Activated naive CD8-positive, alpha-beta T cell treated with anti-CD3 and anti-CD28 coated beads, Interleukin-2, amount 10 ng/mL, durations not matched to agents 7 days and 5 days (primary cell): ENCODE measurements at regions not wholly inside any gene's neighbourhood (a gene's known extent, or its start where the extent isn't known, plus 50 kb on each side); places are given as distances from the start of the nearest gene placed in this dataset.
A peak's percentile ranks its signal among the peaks of the same experiment; 100 is the strongest.

ENCODE experiments used
- ATAC-seq: fragments of 150-1000 bp; cut with Tn5 transposase; one replicate; pipeline ENCODE4 v1.10.0; 2021; ENCODE audit warnings: low read depth, moderate library complexity
- POLR2A ChIA-PET: fragments of 350-600 bp; sonication (Branson Sonifier 250); formaldehyde crosslinking; loops from one replicate; lab custom pipeline; 2021; ENCODE audit warnings: antibody characterized with exemption; lab: Charles Lee
- DNase-seq: peaks from one replicate; pipeline ENCODE4 v3.0.0; 2021
- H3K27ac Mint-ChIP-seq: one replicate; pipeline ENCODE4 v1.8.0; 2022; ENCODE audit warnings: mild to moderate bottlenecking, mixed read lengths
- H3K27me3 Mint-ChIP-seq: one replicate; pipeline ENCODE4 v1.8.0; 2022; ENCODE audit warnings: mild to moderate bottlenecking, moderate library complexity, mixed read lengths
- H3K36me3 Mint-ChIP-seq: one replicate; pipeline ENCODE4 v1.8.0; 2021; ENCODE audit warnings: mild to moderate bottlenecking, mixed read lengths
- H3K4me1 Mint-ChIP-seq: one replicate; pipeline ENCODE4 v1.8.0; 2021; ENCODE audit warnings: mixed read lengths
- H3K4me3 Mint-ChIP-seq: one replicate; pipeline ENCODE4 v1.8.0; 2022; ENCODE audit warnings: mild to moderate bottlenecking, moderate library complexity, mixed read lengths
- H3K9me3 Mint-ChIP-seq: one replicate; pipeline ENCODE4 v1.8.0; 2021; ENCODE audit warnings: mixed read lengths

DNA sequence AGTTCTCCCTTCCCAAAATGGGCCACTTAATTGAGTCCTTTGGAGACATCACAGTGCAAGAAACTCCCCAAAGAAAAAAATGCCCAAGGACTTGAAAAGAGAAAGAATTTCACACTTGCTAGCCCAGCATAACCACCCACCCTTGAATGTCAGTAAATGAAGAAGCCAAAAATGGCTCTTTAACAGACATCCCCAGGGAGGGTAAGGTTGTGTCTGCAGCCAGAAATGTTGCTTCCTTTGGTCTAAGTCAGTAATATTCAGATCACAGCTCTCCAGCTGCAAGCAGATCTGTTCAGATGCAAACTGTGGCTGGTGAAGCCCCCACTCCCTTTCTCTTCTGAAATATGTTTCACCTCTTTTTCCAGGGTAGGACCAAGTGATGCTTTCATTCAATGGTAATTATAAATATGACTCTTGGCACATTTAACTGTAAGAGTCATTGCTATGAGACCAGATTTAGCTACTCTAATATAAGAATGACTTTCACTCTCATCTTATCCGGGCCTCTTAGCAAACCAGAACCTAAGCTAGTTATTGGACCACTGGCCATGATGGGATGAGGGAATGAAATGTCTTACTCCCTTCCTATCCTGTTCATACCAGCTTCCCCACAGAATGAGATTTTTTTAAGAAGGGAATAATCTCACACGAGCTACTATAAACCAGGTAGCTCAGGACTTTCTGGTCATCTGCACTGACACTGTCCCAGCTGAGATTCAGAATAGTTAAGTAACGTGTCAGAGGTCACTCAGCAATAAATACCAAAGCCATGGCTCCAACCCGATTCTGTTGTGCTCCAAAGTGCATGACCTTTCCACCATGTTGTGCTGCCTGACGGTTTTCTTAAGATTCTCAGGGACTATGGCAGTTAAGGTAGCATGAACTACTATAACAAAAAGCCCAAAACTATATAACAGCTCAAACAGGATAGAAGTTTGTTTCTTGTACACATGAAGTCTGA lies 234.1 kb downstream of the FOXO1 start:
- ATAC-seq, result no peak

GRCh38 chr13:40433001-40433400 lies 233.4 kb downstream of the FOXO1 start:
- no peaks in the 10 kb centered on the region for H3K9me3 Mint-ChIP-seq
- ATAC-seq (no peak), DNase-seq (no peak)
- H3K27ac Mint-ChIP-seq, result no peak overlapping the region
- POLR2A ChIA-PET, result interaction anchor here (0.7 to 2.7 kb wide), 4 partner anchors 10 to 245 kb away, joined by 4 to 9 read pairs (median 5); no protein-coding TSS in a partner anchor
- H3K4me1 Mint-ChIP-seq, result peaks cover 38% of the 10 kb centered on the region
- no peaks in the 10 kb centered on the region for H3K27me3 Mint-ChIP-seq
- H3K4me3 Mint-ChIP-seq, result no peak overlapping the region
- peaks cover 3% of the 10 kb centered on the region for H3K36me3 Mint-ChIP-seq

More for the DNA sequence above, 234.1 kb downstream of the FOXO1 start:
- no peak for DNase-seq
- H3K27ac Mint-ChIP-seq, result no peak overlapping the region
- no peak overlapping the region for H3K4me3 Mint-ChIP-seq
- H3K36me3 Mint-ChIP-seq, result peaks cover 3% of the 10 kb centered on the region
- no peaks in the 10 kb centered on the region for H3K27me3 Mint-ChIP-seq
- peaks cover 35% of the 10 kb centered on the region for H3K4me1 Mint-ChIP-seq
- POLR2A ChIA-PET, result interaction anchor here (0.7 to 2.7 kb wide), 4 partner anchors 10 to 117 kb away, joined by 3 to 9 read pairs (median 4); no protein-coding TSS in a partner anchor
- no peaks in the 10 kb centered on the region for H3K9me3 Mint-ChIP-seq

DNA sequence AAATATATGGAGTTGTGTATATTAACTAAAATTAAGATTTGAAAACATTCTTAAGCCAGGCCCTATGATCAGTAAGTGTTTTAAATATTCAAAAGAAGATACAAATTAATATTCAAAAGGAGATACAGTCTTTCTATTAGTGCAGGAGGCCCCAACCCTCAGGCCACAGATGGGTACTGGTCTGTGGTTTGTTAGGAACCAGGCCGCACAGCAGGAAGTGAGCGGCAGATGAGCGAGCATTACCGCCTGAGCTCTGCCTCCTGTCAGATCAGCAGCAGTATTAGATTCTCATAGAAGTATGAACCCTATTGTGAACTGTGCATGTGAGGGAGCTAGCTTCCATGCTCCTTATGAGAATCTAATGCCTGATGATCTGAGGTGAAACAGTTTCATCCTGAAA lies 232.9 kb downstream of the FOXO1 start:
- POLR2A ChIA-PET, result interaction anchor here (0.7 to 2.7 kb wide), 5 partner anchors 11 to 246 kb away, joined by 3 to 9 read pairs (median 4); no protein-coding TSS in a partner anchor
- H3K4me3 Mint-ChIP-seq, result peak overlapping the region; percentile 63
- H3K9me3 Mint-ChIP-seq, result no peaks in the 10 kb centered on the region
- peaks cover 43% of the 10 kb centered on the region for H3K4me1 Mint-ChIP-seq
- H3K36me3 Mint-ChIP-seq, result peaks cover 3% of the 10 kb centered on the region
- no peaks in the 10 kb centered on the region for H3K27me3 Mint-ChIP-seq
- DNase-seq, result peak; percentile 62
- H3K27ac Mint-ChIP-seq, result peak overlapping the region; percentile 70
- ATAC-seq, result peak; percentile 77

DNA sequence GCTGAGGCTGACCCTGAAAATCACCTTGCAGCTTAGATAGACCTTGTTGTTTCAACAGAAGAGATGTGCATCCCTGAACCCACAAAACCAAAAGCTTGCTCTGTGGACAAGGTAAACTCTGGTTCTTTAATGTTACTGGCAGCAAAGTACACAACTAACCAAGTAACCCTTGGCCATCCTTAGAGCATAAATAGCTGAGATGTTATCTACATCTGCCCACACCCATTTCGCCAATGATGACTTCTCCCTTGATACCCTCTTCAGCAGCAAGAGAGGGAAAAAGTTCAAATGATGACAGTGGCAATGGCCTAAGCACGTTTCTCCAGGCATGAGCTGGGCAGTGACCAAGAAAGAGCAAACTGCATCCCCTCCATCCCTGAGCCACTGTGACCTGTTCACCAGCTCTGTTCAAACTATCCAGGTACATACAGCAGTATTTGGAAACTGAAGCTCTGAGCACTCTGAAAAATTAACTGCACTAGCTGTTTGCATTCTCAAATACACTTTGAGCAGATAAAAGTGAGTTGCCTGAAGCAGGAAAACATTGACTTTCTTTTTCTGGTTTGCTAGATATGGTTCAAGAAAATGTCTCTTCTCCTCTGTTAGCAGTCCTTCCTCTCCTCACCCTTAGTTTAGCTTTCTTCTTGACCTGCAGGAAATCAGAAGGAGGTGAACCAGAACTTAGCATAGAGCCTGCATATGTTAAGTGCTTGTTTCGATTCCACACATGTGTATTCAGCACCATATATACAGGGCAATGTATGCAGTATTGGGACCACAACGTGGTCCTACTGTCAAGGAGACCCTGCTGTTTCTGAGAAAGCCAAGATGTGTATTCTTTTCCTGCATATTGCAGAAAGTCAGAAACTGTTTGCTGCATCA lies 231.7 kb downstream of the FOXO1 start:
- POLR2A ChIA-PET, result interaction anchor here (1.0 to 2.7 kb wide), 4 partner anchors 17 to 247 kb away, joined by 3 to 9 read pairs (median 6); no protein-coding TSS in a partner anchor
- Mint-ChIP-seq H3K4me1 (peaks cover 51% of the 10 kb centered on the region), H3K27me3 (no peaks in the 10 kb centered on the region), H3K9me3 (no peaks in the 10 kb centered on the region), H3K4me3 (peak overlapping the region; percentile 9), H3K36me3 (peaks cover 3% of the 10 kb centered on the region), H3K27ac (peak overlapping the region; percentile 59)
- peak; percentile 29 for ATAC-seq
- no peak for DNase-seq

DNA sequence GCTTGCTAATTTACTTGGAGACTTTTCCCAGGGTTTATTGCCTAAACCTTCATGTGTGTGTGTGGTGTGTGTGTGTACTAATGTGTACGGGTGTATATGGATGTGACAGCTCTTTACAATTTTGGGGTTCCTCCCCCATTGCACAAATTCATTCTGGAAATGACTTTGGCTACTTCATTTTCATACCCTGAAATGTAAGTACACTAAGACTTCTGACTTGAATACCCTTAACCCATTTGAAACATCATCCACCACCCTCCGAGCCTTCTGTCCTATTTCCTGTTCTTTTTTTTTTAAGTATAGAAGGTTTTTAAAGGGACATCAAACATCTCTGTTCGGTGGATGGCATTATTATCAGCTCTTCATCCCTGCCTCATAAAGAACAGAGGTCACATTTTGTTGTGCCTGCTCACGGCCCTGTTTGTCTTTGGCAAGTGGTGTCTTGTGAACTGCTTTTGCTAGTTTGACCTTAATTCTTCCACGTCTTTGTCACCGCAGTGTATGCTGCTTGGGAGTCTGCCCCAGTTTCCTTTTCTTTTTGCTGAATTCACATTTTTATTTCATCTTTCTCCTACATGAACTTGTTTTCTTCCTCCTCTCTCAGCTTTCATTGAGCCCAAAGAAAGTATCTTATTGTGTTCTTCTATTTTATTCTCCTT lies 228.3 kb downstream of the FOXO1 start:
- DNase-seq, result no peak
- Mint-ChIP-seq H3K36me3 (peaks cover 2% of the 10 kb centered on the region), H3K27ac (peak overlapping the region; percentile 17), H3K4me3 (peak overlapping the region; percentile 48), H3K4me1 (peaks cover 39% of the 10 kb centered on the region), H3K27me3 (no peaks in the 10 kb centered on the region), H3K9me3 (no peaks in the 10 kb centered on the region)
- ATAC-seq, result no peak
- POLR2A ChIA-PET, result interaction anchor here (3.1 kb wide), 1 partner anchor 227 kb away, joined by 18 read pairs; no protein-coding TSS in a partner anchor

- ATAC-seq (peak; percentile 69), DNase-seq (no peak)
- Mint-ChIP-seq H3K9me3 (no peaks in the 10 kb centered on the region), H3K27me3 (no peaks in the 10 kb centered on the region), H3K4me3 (peak overlapping the region; percentile 72), H3K27ac (peak overlapping the region; percentile 59), H3K4me1 (peaks cover 31% of the 10 kb centered on the region), H3K36me3 (peaks cover 2% of the 10 kb centered on the region)
- POLR2A ChIA-PET, result interaction anchor here (0.6 to 3.1 kb wide), 4 partner anchors 12 to 226 kb away, joined by 3 to 18 read pairs (median 7); no protein-coding TSS in a partner anchor
These were observed 227.2 kb downstream of the FOXO1 start for GRCh38 chr13:40438999-40439797.

DNA sequence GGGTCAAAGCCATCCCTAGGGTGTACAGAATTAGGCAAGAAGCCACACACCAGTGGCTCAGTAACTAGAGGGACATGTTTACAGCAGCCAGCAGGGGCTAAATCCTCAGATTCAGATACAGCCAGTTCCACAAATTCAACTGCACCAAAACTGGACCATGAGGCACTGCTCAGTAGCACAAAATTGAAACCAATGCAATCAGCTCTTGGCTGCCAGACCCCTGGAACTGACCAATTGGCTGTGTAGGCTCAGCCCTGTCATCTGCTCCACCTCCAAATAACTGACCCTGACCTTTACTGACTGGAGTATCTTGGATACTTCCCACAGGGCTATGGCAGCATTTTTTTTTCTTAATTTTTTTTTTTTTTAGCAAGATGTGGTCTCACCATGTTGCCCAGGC lies 226.5 kb downstream of the FOXO1 start:
- Mint-ChIP-seq H3K4me3 (no peak overlapping the region), H3K27ac (peak overlapping the region; percentile 8), H3K27me3 (no peaks in the 10 kb centered on the region), H3K9me3 (no peaks in the 10 kb centered on the region), H3K36me3 (peaks cover 2% of the 10 kb centered on the region), H3K4me1 (peaks cover 23% of the 10 kb centered on the region)
- POLR2A ChIA-PET, result interaction anchor here (0.9 to 3.1 kb wide), 3 partner anchors 13 to 225 kb away, joined by 3 to 18 read pairs (median 11); no protein-coding TSS in a partner anchor
- DNase-seq (no peak), ATAC-seq (no peak)

GRCh38 chr13:40440990-40441820 lies 225.2 kb downstream of the FOXO1 start:
- ATAC-seq (no peak), DNase-seq (no peak)
- H3K9me3 Mint-ChIP-seq, result peaks cover under 1% of the 10 kb centered on the region
- peaks cover 2% of the 10 kb centered on the region for H3K36me3 Mint-ChIP-seq
- H3K27ac Mint-ChIP-seq, result no peak overlapping the region
- no peak overlapping the region for H3K4me3 Mint-ChIP-seq
- POLR2A ChIA-PET, result no interaction called here
- H3K27me3 Mint-ChIP-seq, result no peaks in the 10 kb centered on the region
- peaks cover 18% of the 10 kb centered on the region for H3K4me1 Mint-ChIP-seq

- peaks cover 6% of the 10 kb centered on the region for H3K36me3 Mint-ChIP-seq
- DNase-seq, result no peak
- H3K9me3 Mint-ChIP-seq, result peaks cover 7% of the 10 kb centered on the region
- no peak overlapping the region for H3K4me3 Mint-ChIP-seq
- H3K4me1 Mint-ChIP-seq, result peaks cover 20% of the 10 kb centered on the region
- no peak for ATAC-seq
- peaks cover 2% of the 10 kb centered on the region for H3K27me3 Mint-ChIP-seq
- POLR2A ChIA-PET, result no interaction called here
- H3K27ac Mint-ChIP-seq, result no peak overlapping the region
These were observed 224.2 kb downstream of the FOXO1 start for GRCh38 chr13:40442231-40442630.

DNA sequence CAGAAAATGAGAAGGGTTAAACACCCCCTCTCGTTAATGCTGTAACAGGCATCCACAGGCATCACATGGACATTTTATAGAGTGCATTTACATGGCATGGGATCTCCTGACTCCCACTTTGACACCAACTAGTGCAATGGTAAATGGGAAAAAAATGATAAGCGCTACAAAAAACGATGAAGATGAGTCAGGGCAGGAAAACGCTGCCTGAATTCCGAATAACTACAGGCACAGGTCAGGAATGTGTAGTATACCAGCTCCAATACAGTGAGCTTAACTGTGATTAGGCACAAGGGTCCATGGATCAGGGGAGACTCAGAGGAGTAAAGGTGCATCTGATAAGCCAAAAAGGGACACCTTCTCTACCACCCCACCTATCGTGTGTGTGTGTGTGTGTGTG lies 223.6 kb downstream of the FOXO1 start:
- peaks cover 7% of the 10 kb centered on the region for H3K9me3 Mint-ChIP-seq
- H3K27me3 Mint-ChIP-seq, result peaks cover 2% of the 10 kb centered on the region
- H3K4me1 Mint-ChIP-seq, result peaks cover 18% of the 10 kb centered on the region
- no peak for ATAC-seq
- H3K4me3 Mint-ChIP-seq, result no peak overlapping the region
- DNase-seq, result no peak
- H3K27ac Mint-ChIP-seq, result no peak overlapping the region
- peaks cover 6% of the 10 kb centered on the region for H3K36me3 Mint-ChIP-seq
- POLR2A ChIA-PET, result no interaction called here

DNA sequence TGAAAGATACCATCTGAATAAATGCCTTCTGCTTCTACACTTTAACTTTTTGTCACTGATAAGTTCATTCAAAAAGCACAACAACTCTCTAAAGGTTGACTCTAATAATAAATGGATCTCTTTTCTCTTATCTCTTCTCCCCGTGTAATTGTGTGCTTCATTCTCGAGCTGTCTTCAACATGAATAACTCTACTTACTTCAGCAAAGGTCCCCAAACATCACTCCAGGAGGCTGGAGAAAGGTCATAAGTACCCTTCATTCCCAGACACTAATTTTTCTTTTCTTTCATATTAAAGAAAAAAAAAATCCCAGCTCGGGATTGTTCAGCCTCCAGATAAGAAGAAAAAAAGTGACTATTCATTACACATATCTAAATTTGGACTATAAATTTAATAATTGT lies 222.2 kb downstream of the FOXO1 start:
- Mint-ChIP-seq H3K9me3 (peaks cover 7% of the 10 kb centered on the region), H3K36me3 (peaks cover 8% of the 10 kb centered on the region), H3K4me3 (no peak overlapping the region), H3K27ac (no peak overlapping the region), H3K27me3 (peaks cover 2% of the 10 kb centered on the region), H3K4me1 (peaks cover 15% of the 10 kb centered on the region)
- no peak for DNase-seq
- POLR2A ChIA-PET, result interaction anchor here (0.6 kb wide), 1 partner anchor 1040 kb away, joined by 3 read pairs; no protein-coding TSS in a partner anchor
- ATAC-seq, result no peak
